ENCODE measurements at regions not wholly inside any gene's neighbourhood (a gene's known extent, or its start where the extent isn't known, plus 50 kb on each side); places are given as distances from the start of the nearest gene placed in this dataset.

DNA sequence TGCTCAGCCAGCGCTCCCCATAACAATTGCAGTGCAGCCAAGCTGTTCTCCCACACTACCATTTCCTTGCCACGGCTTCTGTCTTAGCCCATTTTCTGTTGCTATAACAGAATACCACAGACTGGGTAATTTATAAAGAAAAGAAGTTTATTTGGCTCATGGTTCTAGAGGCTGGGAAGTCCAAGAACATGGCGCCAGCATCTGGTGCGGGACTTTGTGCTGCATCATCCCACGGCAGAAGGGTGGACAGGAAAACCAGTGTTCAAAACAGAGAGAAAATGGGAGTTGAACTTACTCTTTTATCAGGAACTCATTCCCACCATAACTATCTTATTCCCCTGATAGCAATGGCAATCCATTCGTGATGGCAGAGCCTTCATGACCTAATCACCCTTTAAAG lies 104.6 kb downstream of the FHDC1 start:
- BruUV-seq (replicated peaks), result no TSS peak
- TF ChIP-seq, protein P1, sequence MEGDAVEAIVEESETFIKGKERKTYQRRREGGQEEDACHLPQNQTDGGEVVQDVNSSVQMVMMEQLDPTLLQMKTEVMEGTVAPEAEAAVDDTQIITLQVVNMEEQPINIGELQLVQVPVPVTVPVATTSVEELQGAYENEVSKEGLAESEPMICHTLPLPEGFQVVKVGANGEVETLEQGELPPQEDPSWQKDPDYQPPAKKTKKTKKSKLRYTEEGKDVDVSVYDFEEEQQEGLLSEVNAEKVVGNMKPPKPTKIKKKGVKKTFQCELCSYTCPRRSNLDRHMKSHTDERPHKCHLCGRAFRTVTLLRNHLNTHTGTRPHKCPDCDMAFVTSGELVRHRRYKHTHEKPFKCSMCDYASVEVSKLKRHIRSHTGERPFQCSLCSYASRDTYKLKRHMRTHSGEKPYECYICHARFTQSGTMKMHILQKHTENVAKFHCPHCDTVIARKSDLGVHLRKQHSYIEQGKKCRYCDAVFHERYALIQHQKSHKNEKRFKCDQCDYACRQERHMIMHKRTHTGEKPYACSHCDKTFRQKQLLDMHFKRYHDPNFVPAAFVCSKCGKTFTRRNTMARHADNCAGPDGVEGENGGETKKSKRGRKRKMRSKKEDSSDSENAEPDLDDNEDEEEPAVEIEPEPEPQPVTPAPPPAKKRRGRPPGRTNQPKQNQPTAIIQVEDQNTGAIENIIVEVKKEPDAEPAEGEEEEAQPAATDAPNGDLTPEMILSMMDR (IDR thresholded peaks at IDR 0.05; ENCODE audit: unreplicated experiment), result no peak
- no peaks in the 10 kb centered on the region for H3K9me3 Mint-ChIP-seq (ENCODE audit: unreplicated experiment)
- H3K27ac Mint-ChIP-seq (ENCODE audit: low read depth, unreplicated experiment), result no peak overlapping the region
- no peak overlapping the region for H3K4me3 Mint-ChIP-seq (ENCODE audit: unreplicated experiment)
- no peaks in the 10 kb centered on the region for H3K36me3 Mint-ChIP-seq (ENCODE audit: insufficient read depth, unreplicated experiment)
- intact Hi-C loops (cut with micrococcal nuclease), result no loop called here
- ChIA-PET POLR2A (no interaction called here), CTCF (no interaction called here)
- H3K4me1 Mint-ChIP-seq (ENCODE audit: insufficient read depth, unreplicated experiment), result peaks cover 14% of the 10 kb centered on the region
- no peaks in the 10 kb centered on the region for H3K27me3 Mint-ChIP-seq (ENCODE audit: insufficient read depth, unreplicated experiment)
- DNase-seq (ENCODE audit: unreplicated experiment), result no peak

DNA sequence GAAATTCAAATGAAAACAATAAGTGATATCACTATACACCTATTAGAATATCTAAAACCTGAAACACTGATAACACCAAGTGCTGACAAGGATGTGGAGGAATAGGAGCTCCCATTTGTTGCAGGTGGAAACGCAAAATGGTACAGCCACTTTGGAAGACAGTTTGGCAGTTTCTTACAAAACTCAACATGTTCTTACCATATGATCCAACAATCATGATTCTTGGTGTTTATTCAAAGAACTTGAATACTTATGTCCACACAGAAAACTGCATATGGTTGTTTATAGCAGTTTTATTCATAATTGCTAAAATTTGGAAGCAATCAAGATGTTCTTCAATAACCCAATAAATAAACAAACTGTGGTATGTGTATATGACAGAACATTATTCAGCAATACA lies 107.9 kb downstream of the FHDC1 start:
- CTCF ChIA-PET, result no interaction called here
- DNase-seq (ENCODE audit: unreplicated experiment), result no peak
- H3K9me3 Mint-ChIP-seq (ENCODE audit: unreplicated experiment), result no peaks in the 10 kb centered on the region
- TF ChIP-seq, protein P1 (IDR thresholded peaks at IDR 0.05; ENCODE audit: unreplicated experiment), result no peak
- H3K27me3 Mint-ChIP-seq (ENCODE audit: insufficient read depth, unreplicated experiment), result no peaks in the 10 kb centered on the region
- no peaks in the 10 kb centered on the region for H3K36me3 Mint-ChIP-seq (ENCODE audit: insufficient read depth, unreplicated experiment)
- no peaks in the 10 kb centered on the region for H3K4me1 Mint-ChIP-seq (ENCODE audit: insufficient read depth, unreplicated experiment)
- BruUV-seq (replicated peaks), result no TSS peak
- no peak overlapping the region for H3K27ac Mint-ChIP-seq (ENCODE audit: low read depth, unreplicated experiment)
- POLR2A ChIA-PET, result no interaction called here
- no peak overlapping the region for H3K4me3 Mint-ChIP-seq (ENCODE audit: unreplicated experiment)
- intact Hi-C loops (cut with micrococcal nuclease), result no loop called here

DNA sequence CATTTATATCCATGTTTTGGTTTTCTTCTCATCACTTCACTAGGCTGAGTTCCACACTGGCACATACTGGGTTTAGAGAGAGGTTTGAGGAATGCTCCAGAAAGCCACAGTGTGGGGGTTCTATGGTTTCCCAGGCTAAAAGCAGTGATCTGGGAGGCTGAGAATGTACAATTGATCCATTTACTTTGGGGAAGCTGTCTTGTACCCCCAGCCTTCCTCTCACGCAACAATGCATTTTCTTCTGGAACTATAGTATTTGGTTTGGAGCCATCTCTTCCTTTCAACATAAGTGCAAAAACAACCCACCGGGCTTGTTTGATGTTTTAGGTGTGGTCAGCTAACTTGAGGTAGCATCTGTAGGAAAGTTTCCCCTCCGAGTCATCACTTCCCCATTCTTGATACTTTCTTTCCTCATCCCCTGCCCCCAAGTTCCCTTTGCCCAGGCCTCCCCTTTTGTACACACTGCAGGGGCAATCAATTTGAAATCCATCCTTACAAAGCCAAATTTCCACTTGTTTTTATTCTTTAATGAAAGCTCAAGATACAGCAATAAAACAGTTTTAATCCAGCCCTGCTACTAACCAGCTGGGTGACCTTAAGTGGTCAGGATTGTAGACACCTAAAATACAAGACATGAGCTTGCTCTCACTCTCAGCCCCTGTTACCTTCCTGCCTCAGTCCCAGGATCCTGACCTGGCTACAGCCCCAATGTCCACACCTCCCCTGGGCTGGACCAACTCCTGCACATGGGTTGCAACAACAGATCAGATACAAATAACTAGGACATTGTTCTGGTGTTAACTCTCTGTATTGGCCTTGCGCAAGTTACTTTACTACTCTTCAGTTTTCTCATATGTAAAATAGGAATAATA lies 109.2 kb downstream of the FHDC1 start:
- H3K27me3 Mint-ChIP-seq (ENCODE audit: insufficient read depth, unreplicated experiment), result no peaks in the 10 kb centered on the region

DNA sequence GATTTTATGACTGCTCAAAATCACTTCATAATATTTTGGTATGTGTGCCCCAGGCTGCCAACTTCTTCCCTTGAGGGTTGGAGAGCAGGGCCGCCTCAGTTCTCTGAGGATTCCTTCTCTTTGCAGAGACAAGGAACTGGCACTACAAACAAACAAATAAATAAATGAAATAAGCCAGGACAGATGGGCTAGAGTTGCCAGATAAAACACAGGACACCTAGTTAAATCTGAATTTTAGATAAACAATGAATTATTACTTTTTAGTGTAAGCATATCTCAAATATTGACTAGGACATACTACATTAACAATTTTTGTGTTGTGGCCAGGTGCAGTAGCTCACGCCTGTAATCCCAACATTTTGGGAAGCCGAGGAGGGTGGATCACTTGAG lies 122.5 kb downstream of the FHDC1 start:
- TF ChIP-seq, protein P1 (IDR thresholded peaks at IDR 0.05; ENCODE audit: unreplicated experiment), result no peak
- DNase-seq (ENCODE audit: unreplicated experiment), result no peak
- CTCF ChIA-PET, result interaction anchor here (0.6 kb wide), 1 partner anchor 9 kb away, joined by 3 read pairs; no protein-coding TSS in a partner anchor
- Mint-ChIP-seq H3K27me3 (ENCODE audit: insufficient read depth, unreplicated experiment) (peaks cover 43% of the 10 kb centered on the region), H3K27ac (ENCODE audit: low read depth, unreplicated experiment) (no peak overlapping the region), H3K4me3 (ENCODE audit: unreplicated experiment) (no peak overlapping the region), H3K36me3 (ENCODE audit: insufficient read depth, unreplicated experiment) (no peaks in the 10 kb centered on the region), H3K4me1 (ENCODE audit: insufficient read depth, unreplicated experiment) (no peaks in the 10 kb centered on the region), H3K9me3 (ENCODE audit: unreplicated experiment) (no peaks in the 10 kb centered on the region)
- no TSS peak for BruUV-seq (replicated peaks)
- POLR2A ChIA-PET, result no interaction called here
- intact Hi-C loops (cut with micrococcal nuclease), result no loop called here

More for the DNA sequence above, 109.2 kb downstream of the FHDC1 start:
- TF ChIP-seq, protein P1 (IDR thresholded peaks at IDR 0.05; ENCODE audit: unreplicated experiment), result no peak
- Mint-ChIP-seq H3K9me3 (ENCODE audit: unreplicated experiment) (no peaks in the 10 kb centered on the region), H3K36me3 (ENCODE audit: insufficient read depth, unreplicated experiment) (no peaks in the 10 kb centered on the region), H3K4me1 (ENCODE audit: insufficient read depth, unreplicated experiment) (no peaks in the 10 kb centered on the region), H3K27ac (ENCODE audit: low read depth, unreplicated experiment) (no peak overlapping the region), H3K4me3 (ENCODE audit: unreplicated experiment) (no peak overlapping the region)
- DNase-seq (ENCODE audit: unreplicated experiment), result no peak
- intact Hi-C loops (cut with micrococcal nuclease), result no loop called here
- BruUV-seq (replicated peaks), result no TSS peak
- POLR2A ChIA-PET, result no interaction called here
- CTCF ChIA-PET, result interaction anchor here (0.5 to 0.8 kb wide), 4 partner anchors 41 to 728 kb away, joined by 3 to 5 read pairs (median 4); no protein-coding TSS in a partner anchor
